ENCODE measurements at regions not wholly inside any gene's neighbourhood (a gene's known extent, or its start where the extent isn't known, plus 50 kb on each side); places are given as distances from the start of the nearest gene placed in this dataset.

DNA sequence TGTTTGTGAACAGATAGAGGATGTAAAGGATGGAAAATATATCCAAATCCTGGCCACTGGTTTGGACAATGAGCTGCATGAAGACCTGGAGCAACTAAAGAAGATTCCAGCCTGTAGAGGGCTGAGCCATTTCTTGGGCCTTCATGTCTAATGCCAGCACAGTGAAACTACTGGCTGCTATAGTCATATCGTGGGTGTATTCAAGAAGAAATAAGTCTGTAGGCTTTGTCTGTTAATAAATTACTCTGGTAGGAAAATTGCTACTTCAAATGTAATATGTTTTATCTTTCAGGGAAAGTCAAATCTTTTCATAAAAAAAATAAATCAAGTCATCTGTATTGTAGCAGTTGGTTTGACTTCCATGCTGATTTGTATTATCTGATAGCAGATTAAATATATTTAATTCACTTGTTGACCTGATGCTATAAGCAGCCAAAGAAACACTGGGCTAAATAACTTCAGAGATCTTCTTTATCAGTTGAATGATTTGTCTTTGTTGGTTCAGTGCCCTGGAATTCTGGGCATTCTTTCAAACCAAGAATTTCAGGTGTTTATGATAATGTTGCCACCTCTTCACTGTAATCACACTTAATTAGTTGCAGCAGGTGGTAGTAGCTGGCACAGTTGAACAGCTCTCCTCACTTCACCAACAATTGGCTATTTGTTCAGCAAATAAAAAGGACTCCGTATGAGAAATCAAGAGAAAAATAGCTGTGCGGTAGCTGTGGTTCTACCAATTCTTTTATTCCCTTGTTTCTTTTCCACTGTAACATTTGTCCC lies 1109.5 kb downstream of the NSUN3 start:
- H4K20me1 ChIP-seq (ENCODE audit: control insufficient read depth, insufficient read depth, low read length, poor library complexity, severe bottlenecking), result no peaks in the 10 kb centered on the region
- no peaks in the 10 kb centered on the region for H3K4me1 ChIP-seq (ENCODE audit: control insufficient read depth in 2 of 2, insufficient read depth in 2 of 2, low read length in 2 of 2)
- TF ChIP-seq, protein P1, sequence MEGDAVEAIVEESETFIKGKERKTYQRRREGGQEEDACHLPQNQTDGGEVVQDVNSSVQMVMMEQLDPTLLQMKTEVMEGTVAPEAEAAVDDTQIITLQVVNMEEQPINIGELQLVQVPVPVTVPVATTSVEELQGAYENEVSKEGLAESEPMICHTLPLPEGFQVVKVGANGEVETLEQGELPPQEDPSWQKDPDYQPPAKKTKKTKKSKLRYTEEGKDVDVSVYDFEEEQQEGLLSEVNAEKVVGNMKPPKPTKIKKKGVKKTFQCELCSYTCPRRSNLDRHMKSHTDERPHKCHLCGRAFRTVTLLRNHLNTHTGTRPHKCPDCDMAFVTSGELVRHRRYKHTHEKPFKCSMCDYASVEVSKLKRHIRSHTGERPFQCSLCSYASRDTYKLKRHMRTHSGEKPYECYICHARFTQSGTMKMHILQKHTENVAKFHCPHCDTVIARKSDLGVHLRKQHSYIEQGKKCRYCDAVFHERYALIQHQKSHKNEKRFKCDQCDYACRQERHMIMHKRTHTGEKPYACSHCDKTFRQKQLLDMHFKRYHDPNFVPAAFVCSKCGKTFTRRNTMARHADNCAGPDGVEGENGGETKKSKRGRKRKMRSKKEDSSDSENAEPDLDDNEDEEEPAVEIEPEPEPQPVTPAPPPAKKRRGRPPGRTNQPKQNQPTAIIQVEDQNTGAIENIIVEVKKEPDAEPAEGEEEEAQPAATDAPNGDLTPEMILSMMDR (IDR thresholded peaks at IDR 0.05), result no peak
- TF ChIP-seq EZH2 (IDR thresholded peaks at IDR 0.05; ENCODE audit: borderline replicate concordance, insufficient read depth, low read depth, low read length, poor library complexity, severe bottlenecking), result no peak
- 100% methylated on average over 1 of the region's 3 CpGs for WGBS (ENCODE audit: insufficient coverage)
- H3K9ac ChIP-seq (ENCODE audit: low read length), result no peak overlapping the region
- no peaks in the 10 kb centered on the region for H3K79me2 ChIP-seq (ENCODE audit: control insufficient read depth, insufficient read depth, low read length)
- H3K4me3 ChIP-seq (ENCODE audit: control extremely low read depth in 1 of 5, extremely low read depth in 1 of 5, insufficient read depth in 1 of 5, low read depth in 2 of 5, low read length in 4 of 5), result no peak overlapping the region
- no peak for DNase-seq
- POLR2A ChIA-PET, result no interaction called here
- Mint-ChIP-seq H3K9me3 (ENCODE audit: insufficient read depth) (no peaks in the 10 kb centered on the region), H3K4me1 (no peaks in the 10 kb centered on the region), H3K27ac (no peak overlapping the region), H3K27me3 (no peaks in the 10 kb centered on the region), H3K4me3 (no peak overlapping the region)
- H3K9me3 ChIP-seq (ENCODE audit: control extremely low read depth in 1 of 3, control insufficient read depth in 2 of 3, insufficient read depth in 1 of 3, low read length in 2 of 3), result no peaks in the 10 kb centered on the region
- no peak overlapping the region for H3K27ac ChIP-seq (ENCODE audit: low read length in 2 of 2)
- no peak overlapping the region for H3K4me2 ChIP-seq (replicated peaks; ENCODE audit: low read depth, low read length, poor library complexity, severe bottlenecking)
- H2AFZ ChIP-seq (ENCODE audit: insufficient read depth, low read depth, low read length, poor library complexity, severe bottlenecking), result no peak overlapping the region
- intact Hi-C loops (cut with micrococcal nuclease), result no loop called here
- no peak for ATAC-seq (ENCODE audit: low read depth)
- H3K27me3 ChIP-seq (replicated peaks in 1 of 4; ENCODE audit: control extremely low read depth in 1 of 4, control insufficient read depth in 3 of 4, insufficient read depth in 4 of 4, low read length in 3 of 4), result no peaks in the 10 kb centered on the region
- no peaks in the 10 kb centered on the region for H3K36me3 ChIP-seq (replicated peaks in 1 of 2; ENCODE audit: control extremely low read depth in 1 of 2, control insufficient read depth in 1 of 2, extremely low read depth in 1 of 2, insufficient read depth in 2 of 2, low read length in 1 of 2)
- CTCF ChIA-PET, result no interaction called here

GRCh38 chr3:95177096-95177495 lies 1114.2 kb downstream of the NSUN3 start:
- Histone ChIP-seq H3K36me3 (replicated peaks in 1 of 2; ENCODE audit: control extremely low read depth in 1 of 2, control insufficient read depth in 1 of 2, extremely low read depth in 1 of 2, insufficient read depth in 2 of 2, low read length in 1 of 2) (no peaks in the 10 kb centered on the region), H3K4me3 (ENCODE audit: control extremely low read depth in 1 of 5, extremely low read depth in 1 of 5, insufficient read depth in 1 of 5, low read depth in 2 of 5, low read length in 4 of 5) (no peak overlapping the region), H3K4me1 (ENCODE audit: control insufficient read depth in 2 of 2, insufficient read depth in 2 of 2, low read length in 2 of 2) (no peaks in the 10 kb centered on the region), H3K27me3 (replicated peaks in 1 of 4; ENCODE audit: control extremely low read depth in 1 of 4, control insufficient read depth in 3 of 4, insufficient read depth in 4 of 4, low read length in 3 of 4) (no peaks in the 10 kb centered on the region), H2AFZ (ENCODE audit: insufficient read depth, low read depth, low read length, poor library complexity, severe bottlenecking) (no peak overlapping the region), H3K4me2 (replicated peaks; ENCODE audit: low read depth, low read length, poor library complexity, severe bottlenecking) (no peak overlapping the region), H3K9ac (ENCODE audit: low read length) (no peak overlapping the region), H3K79me2 (ENCODE audit: control insufficient read depth, insufficient read depth, low read length) (no peaks in the 10 kb centered on the region), H3K27ac (ENCODE audit: low read length in 2 of 2) (no peak overlapping the region), H4K20me1 (ENCODE audit: control insufficient read depth, insufficient read depth, low read length, poor library complexity, severe bottlenecking) (no peaks in the 10 kb centered on the region), H3K9me3 (ENCODE audit: control extremely low read depth in 1 of 3, control insufficient read depth in 2 of 3, insufficient read depth in 1 of 3, low read length in 2 of 3) (no peaks in the 10 kb centered on the region)
- ChIA-PET CTCF (interaction anchor here (0.5 kb wide), 1 partner anchor 1172 kb away, joined by 3 read pairs; no protein-coding TSS in a partner anchor), POLR2A (no interaction called here)
- DNase-seq, result no peak
- Mint-ChIP-seq H3K27ac (no peak overlapping the region), H3K4me3 (no peak overlapping the region), H3K4me1 (no peaks in the 10 kb centered on the region), H3K9me3 (ENCODE audit: insufficient read depth) (peaks cover 6% of the 10 kb centered on the region), H3K27me3 (no peaks in the 10 kb centered on the region)
- no peak for TF ChIP-seq EZH2 (IDR thresholded peaks at IDR 0.05; ENCODE audit: borderline replicate concordance, insufficient read depth, low read depth, low read length, poor library complexity, severe bottlenecking)
- TF ChIP-seq, protein P1 (IDR thresholded peaks at IDR 0.05), result no peak
- ATAC-seq (ENCODE audit: low read depth), result no peak
- intact Hi-C loops (cut with micrococcal nuclease), result no loop called here
- WGBS (ENCODE audit: insufficient coverage), result no CpG with 5 or more reads among the region's 2 CpGs

Data from B cell (primary cell).